ENCODE measurements at regions not wholly inside any gene's neighbourhood (a gene's known extent, or its start where the extent isn't known, plus 50 kb on each side); places are given as distances from the start of the nearest gene placed in this dataset.
"Not testable (repeated sequence)": the region's sequence is repeated elsewhere in the genome, so short reads cannot be mapped to it uniquely, and the experiment has no call there.

- H3K27me3 ChIP-seq = no peaks in the 10 kb centered on the region
- H3K4me3 ChIP-seq = no peak overlapping the region
- no peak overlapping the region for H3K9ac ChIP-seq
- H3K27ac ChIP-seq = no peak overlapping the region
- no peak for TF ChIP-seq Cebpa-rat (IDR thresholded peaks at IDR 0.05)
- peaks cover 8% of the 10 kb centered on the region; the same call in 1 of the 2 replicates for H3K9me3 ChIP-seq
- no peaks in the 10 kb centered on the region for H4K20me1 ChIP-seq
- H3K4me1 ChIP-seq = no peaks in the 10 kb centered on the region
- no peak overlapping the region for H3K4me2 ChIP-seq
- H3K36me3 ChIP-seq = no peaks in the 10 kb centered on the region
These were observed 1422.1 kb downstream of the PCDH9 start for GRCh38 chr13:65808061-65808460.

- H3K9me3 ChIP-seq = no peaks in the 10 kb centered on the region
- no peak overlapping the region for H3K27ac ChIP-seq
- H3K4me2 ChIP-seq = no peak overlapping the region
- no peaks in the 10 kb centered on the region for H4K20me1 ChIP-seq
- TF ChIP-seq Cebpa-rat (IDR thresholded peaks at IDR 0.05) = no peak
- no peak overlapping the region for H3K9ac ChIP-seq
- no peaks in the 10 kb centered on the region for H3K27me3 ChIP-seq
- no peaks in the 10 kb centered on the region for H3K36me3 ChIP-seq
- H3K4me1 ChIP-seq = no peaks in the 10 kb centered on the region
- H3K4me3 ChIP-seq = no peak overlapping the region
These were observed 1426.4 kb downstream of the PCDH9 start for GRCh38 chr13:65803530-65804392.

GRCh38 chr13:65789815-65790214 is 1440.3 kb downstream of the PCDH9 start:
- Histone ChIP-seq H3K4me1 (no peaks in the 10 kb centered on the region), H3K27me3 (no peaks in the 10 kb centered on the region), H3K4me2 (no peak overlapping the region), H3K4me3 (no peak overlapping the region), H3K9ac (no peak overlapping the region), H3K9me3 (no peaks in the 10 kb centered on the region), H3K36me3 (no peaks in the 10 kb centered on the region), H4K20me1 (no peaks in the 10 kb centered on the region), H3K27ac (no peak overlapping the region)
- no peak for TF ChIP-seq Cebpa-rat (IDR thresholded peaks at IDR 0.05)

- Histone ChIP-seq H4K20me1 (no peaks in the 10 kb centered on the region), H3K9me3 (no peaks in the 10 kb centered on the region), H3K27me3 (no peaks in the 10 kb centered on the region), H3K9ac (no peak overlapping the region), H3K4me2 (no peak overlapping the region), H3K4me1 (no peaks in the 10 kb centered on the region), H3K36me3 (no peaks in the 10 kb centered on the region), H3K4me3 (no peak overlapping the region), H3K27ac (no peak overlapping the region)
- TF ChIP-seq Cebpa-rat (IDR thresholded peaks at IDR 0.05) = no peak
These were observed 1443.1 kb downstream of the PCDH9 start for GRCh38 chr13:65787082-65787481.

- Histone ChIP-seq H3K36me3 (no peaks in the 10 kb centered on the region), H3K4me3 (no peak overlapping the region), H4K20me1 (no peaks in the 10 kb centered on the region), H3K9ac (no peak overlapping the region), H3K27ac (no peak overlapping the region), H3K27me3 (no peaks in the 10 kb centered on the region), H3K4me1 (no peaks in the 10 kb centered on the region), H3K9me3 (no peaks in the 10 kb centered on the region), H3K4me2 (no peak overlapping the region)
- no peak for TF ChIP-seq Cebpa-rat (IDR thresholded peaks at IDR 0.05)
These were observed 1445.9 kb downstream of the PCDH9 start for GRCh38 chr13:65784088-65784816.

GRCh38 chr13:65783383-65783782 is 1446.8 kb downstream of the PCDH9 start:
- Histone ChIP-seq H4K20me1 (no peaks in the 10 kb centered on the region), H3K27ac (no peak overlapping the region), H3K9ac (no peak overlapping the region), H3K27me3 (no peaks in the 10 kb centered on the region), H3K9me3 (no peaks in the 10 kb centered on the region), H3K4me2 (no peak overlapping the region), H3K36me3 (no peaks in the 10 kb centered on the region), H3K4me1 (no peaks in the 10 kb centered on the region), H3K4me3 (no peak overlapping the region)
- no peak for TF ChIP-seq Cebpa-rat (IDR thresholded peaks at IDR 0.05)

GRCh38 chr13:65771704-65772313 is 1458.3 kb downstream of the PCDH9 start:
- not testable (repeated sequence) for H3K4me2 ChIP-seq, H3K36me3 ChIP-seq, H3K27me3 ChIP-seq, H3K27ac ChIP-seq, H3K4me3 ChIP-seq, H3K9ac ChIP-seq, H4K20me1 ChIP-seq, H3K4me1 ChIP-seq
- peaks cover 20% of the 10 kb centered on the region for H3K9me3 ChIP-seq

GRCh38 chr13:65768545-65768944 is 1461.6 kb downstream of the PCDH9 start:
- no peaks in the 10 kb centered on the region for H3K27me3 ChIP-seq
- H3K4me3 ChIP-seq = no peak overlapping the region
- peaks cover 20% of the 10 kb centered on the region for H3K9me3 ChIP-seq
- no peak for TF ChIP-seq Cebpa-rat (IDR thresholded peaks at IDR 0.05)
- H4K20me1 ChIP-seq = no peaks in the 10 kb centered on the region
- H3K4me1 ChIP-seq = no peaks in the 10 kb centered on the region
- H3K27ac ChIP-seq = no peak overlapping the region
- no peak overlapping the region for H3K4me2 ChIP-seq
- H3K36me3 ChIP-seq = no peaks in the 10 kb centered on the region
- no peak overlapping the region for H3K9ac ChIP-seq

GRCh38 chr13:65763811-65764210 is 1466.3 kb downstream of the PCDH9 start:
- no peak overlapping the region for H3K9ac ChIP-seq
- no peak for TF ChIP-seq Cebpa-rat (IDR thresholded peaks at IDR 0.05)
- H3K27ac ChIP-seq = no peak overlapping the region
- H4K20me1 ChIP-seq = no peaks in the 10 kb centered on the region
- no peaks in the 10 kb centered on the region for H3K4me1 ChIP-seq
- peaks cover 8% of the 10 kb centered on the region for H3K9me3 ChIP-seq
- no peaks in the 10 kb centered on the region for H3K36me3 ChIP-seq
- no peak overlapping the region for H3K4me2 ChIP-seq
- no peaks in the 10 kb centered on the region for H3K27me3 ChIP-seq
- H3K4me3 ChIP-seq = no peak overlapping the region

- Histone ChIP-seq H3K4me2 (no peak overlapping the region), H3K36me3 (no peaks in the 10 kb centered on the region), H3K9me3 (peaks cover 26% of the 10 kb centered on the region), H3K4me1 (no peaks in the 10 kb centered on the region), H3K27me3 (no peaks in the 10 kb centered on the region), H4K20me1 (no peaks in the 10 kb centered on the region), H3K4me3 (no peak overlapping the region), H3K27ac (no peak overlapping the region), H3K9ac (no peak overlapping the region)
- TF ChIP-seq Cebpa-rat (IDR thresholded peaks at IDR 0.05) = no peak
These were observed 1468.1 kb downstream of the PCDH9 start for GRCh38 chr13:65762012-65762411.

Measured in BLaER1 (cell line).